ENCODE measurements at regions not wholly inside any gene's neighbourhood (a gene's known extent, or its start where the extent isn't known, plus 50 kb on each side); places are given as distances from the start of the nearest gene placed in this dataset.
"Not testable (repeated sequence)": the region's sequence is repeated elsewhere in the genome, so short reads cannot be mapped to it uniquely, and the experiment has no call there.

GRCh38 chr10:28733245-28733644 is 55.9 kb downstream of the BAMBI start:
- H3K4me3 ChIP-seq = no peak overlapping the region
- H3K27ac ChIP-seq = no peak overlapping the region

GRCh38 chr10:28733647-28734046 is 56.3 kb downstream of the BAMBI start:
- Histone ChIP-seq H3K4me3 (no peak overlapping the region), H3K27ac (no peak overlapping the region)

- no peak overlapping the region for H3K27ac ChIP-seq
- no peak overlapping the region for H3K4me3 ChIP-seq
Observed at GRCh38 chr10:28734938-28735759, 57.8 kb downstream of the BAMBI start.

- no peak overlapping the region for H3K4me3 ChIP-seq
- no peak overlapping the region for H3K27ac ChIP-seq
Observed at GRCh38 chr10:28737096-28737495, 59.8 kb downstream of the BAMBI start.

DNA sequence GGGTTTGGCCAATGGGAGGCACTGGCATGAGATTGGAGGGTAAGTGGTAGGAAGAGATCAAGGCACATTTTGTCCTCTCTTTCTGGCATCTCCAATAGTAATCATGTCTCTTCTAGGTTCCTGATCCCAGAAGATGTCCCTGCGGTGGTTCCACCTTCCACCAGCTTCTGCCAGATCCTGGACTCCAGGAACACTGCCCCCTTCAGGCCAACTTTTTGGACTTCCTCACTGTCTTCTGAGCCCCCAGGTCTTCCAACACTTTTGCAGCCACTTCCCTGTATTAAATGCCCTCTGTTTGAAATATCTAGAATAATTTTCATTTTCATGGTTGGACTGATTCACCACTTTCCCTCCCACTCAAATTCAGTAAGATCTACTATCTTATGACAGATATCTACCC is 60.9 kb downstream of the BAMBI start:
- no peak overlapping the region for H3K27ac ChIP-seq
- no peak overlapping the region for H3K4me3 ChIP-seq

- no peak overlapping the region for H3K27ac ChIP-seq
- H3K4me3 ChIP-seq = no peak overlapping the region
Observed at GRCh38 chr10:28743576-28743975, 66.3 kb downstream of the BAMBI start.

- H3K27ac ChIP-seq = no peak overlapping the region
- H3K4me3 ChIP-seq = no peak overlapping the region
Observed at GRCh38 chr10:28744069-28744768, 66.9 kb downstream of the BAMBI start.

- no peak overlapping the region for H3K4me3 ChIP-seq
- H3K27ac ChIP-seq = no peak overlapping the region
Observed at GRCh38 chr10:28754930-28755718, 77.8 kb downstream of the BAMBI start.

DNA sequence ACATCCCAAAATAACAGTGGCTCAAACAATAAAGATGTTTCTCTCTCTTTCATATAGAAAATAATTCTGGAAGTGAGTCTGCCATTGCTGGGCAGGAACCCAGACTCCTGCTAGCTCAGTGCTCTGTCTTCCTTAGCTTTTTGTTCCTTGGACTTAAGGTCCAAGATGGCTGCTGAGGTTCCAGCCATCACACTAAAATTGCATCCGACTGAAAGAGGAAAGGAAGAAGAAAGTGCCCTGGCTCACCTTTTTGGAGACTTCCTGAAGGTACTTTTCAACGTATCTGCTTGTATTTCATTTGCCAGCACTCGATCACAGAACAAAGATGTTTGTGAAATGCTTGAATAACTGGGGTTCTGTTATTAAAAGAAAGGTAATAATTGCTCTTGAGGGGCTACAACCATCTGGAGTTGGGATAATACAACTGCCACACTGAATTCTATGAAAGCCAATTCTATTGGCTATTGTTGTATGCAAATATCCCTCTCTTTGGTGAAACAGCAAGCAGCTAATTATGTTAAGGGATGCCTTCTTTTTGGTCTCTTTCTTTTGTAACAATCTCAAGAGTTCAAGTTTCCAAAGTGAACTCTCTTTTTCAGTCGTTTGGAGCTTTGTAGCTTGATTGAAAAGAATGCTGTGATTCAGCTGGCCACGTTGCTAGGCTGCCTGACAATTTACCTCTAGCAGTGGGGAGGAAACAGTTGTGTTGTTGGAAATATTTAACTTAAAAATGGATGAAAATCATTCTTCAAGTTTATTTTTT is 83.9 kb downstream of the BAMBI start:
- H3K27ac ChIP-seq = no peak overlapping the region

GRCh38 chr10:28763471-28764170 is 86.3 kb downstream of the BAMBI start:
- H3K4me3 ChIP-seq = no peak overlapping the region
- H3K27ac ChIP-seq = no peak overlapping the region

More for the DNA sequence above, 83.9 kb downstream of the BAMBI start:
- H3K4me3 ChIP-seq = no peak overlapping the region

DNA sequence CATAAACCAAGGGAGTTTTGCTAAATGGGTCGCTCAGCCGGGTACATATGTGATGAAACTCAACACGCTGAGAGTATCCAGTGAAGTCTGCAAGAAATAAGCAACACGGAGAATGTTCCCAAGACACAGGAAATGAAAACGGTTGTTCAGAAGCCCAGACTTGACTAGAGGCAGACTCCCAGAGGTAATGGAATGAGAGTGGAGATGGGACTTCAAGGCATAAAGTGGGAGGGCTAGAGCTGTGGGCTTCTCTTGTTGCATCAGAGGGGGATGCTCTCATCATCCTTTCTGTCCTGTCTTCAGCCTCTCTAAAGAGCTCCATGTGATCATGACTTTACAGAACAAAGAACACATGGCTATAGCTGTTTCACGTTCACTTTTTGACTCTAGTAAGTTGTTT is 88.3 kb downstream of the BAMBI start:
- no peak overlapping the region for H3K4me3 ChIP-seq
- H3K27ac ChIP-seq = no peak overlapping the region

DNA sequence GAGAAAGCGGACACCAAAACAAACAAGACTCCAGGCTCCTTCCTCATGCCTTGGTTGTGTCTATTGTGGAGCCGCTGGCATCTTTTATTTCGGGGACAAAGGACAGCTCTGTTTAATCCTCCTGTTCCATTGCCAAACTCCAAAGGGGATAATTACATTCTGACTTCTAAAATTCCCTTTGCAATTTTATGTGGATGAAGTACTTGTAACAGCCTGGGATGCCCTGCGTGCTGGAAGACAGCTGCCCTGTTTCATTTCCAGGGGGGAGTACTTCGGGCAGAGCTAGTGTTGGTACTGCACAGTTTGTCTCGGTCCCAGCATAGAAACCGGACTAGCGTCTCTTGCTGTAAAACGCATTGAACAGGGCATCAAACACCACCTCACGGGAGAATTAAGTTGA is 90.9 kb downstream of the BAMBI start:
- Histone ChIP-seq H3K27ac (no peak overlapping the region), H3K4me3 (no peak overlapping the region)

GRCh38 chr10:28769091-28769604 is 91.8 kb downstream of the BAMBI start:
- Histone ChIP-seq H3K4me3 (no peak overlapping the region), H3K27ac (no peak overlapping the region)

- H3K4me3 ChIP-seq, H3K27ac ChIP-seq: not testable (repeated sequence)
Observed at GRCh38 chr10:28771580-28772090, 94.3 kb downstream of the BAMBI start.

DNA sequence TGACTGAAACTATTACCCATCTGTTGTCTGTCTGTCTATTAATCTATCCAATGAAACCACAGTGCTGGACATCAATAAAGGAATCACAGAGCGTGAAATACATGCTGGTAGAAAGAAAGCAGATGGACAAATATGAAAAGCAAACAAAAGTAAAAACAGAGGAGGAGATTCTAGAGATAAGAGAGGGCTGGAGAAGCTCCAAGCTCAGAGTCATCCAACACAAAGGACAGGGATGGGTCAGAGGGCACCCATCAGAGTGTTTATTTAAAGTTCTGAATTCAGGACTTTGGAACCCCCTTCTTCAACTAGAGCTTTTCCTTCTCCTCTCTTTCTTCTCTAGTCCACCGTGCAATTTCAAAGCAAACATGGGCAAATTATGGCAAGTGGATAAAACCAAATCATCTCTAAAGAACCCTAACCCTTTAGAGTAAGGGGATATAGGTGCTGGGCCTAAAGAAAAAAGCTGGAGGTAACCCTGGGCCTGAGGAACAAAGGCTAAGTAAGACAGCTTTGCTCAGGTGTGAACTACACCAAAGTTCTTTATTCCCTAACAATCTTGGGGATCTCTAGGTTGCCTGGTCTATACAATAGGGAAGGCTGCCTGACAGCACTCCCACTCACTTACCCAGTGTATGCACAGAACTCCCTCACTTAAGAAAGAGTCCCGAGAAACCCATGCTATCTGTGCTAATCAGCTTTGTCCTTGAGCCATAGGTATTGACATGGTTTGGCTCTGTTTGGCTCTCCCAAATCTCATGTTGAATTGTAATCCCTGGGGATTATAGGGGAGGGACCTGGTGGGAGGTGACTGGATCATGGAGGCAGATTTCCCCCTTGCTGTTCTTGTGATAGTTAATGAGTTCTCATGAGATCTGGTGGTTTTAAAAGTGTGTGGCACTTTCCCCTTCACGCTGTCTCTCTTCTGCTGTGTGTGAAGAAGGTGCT is 97.0 kb downstream of the BAMBI start:
- Histone ChIP-seq H3K27ac (no peak overlapping the region), H3K4me3 (no peak overlapping the region)

DNA sequence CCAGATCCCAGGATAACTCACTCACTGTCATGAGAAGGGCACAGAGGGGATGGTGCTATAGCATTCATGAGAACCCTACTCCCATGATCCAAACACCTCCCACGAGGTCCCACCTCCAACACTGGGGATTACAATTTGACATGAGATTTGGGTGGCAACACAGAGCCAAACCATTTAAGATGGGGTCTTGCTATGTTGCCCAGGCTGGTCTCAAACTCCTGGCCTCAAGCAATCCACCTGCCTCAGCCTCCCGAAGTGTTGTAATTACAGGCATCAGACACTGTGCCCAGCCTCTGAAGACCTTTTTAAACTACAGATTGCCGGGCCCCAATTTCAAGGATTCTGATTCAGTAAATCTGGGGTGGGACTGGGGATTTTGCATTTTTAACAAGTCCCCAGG is 98.5 kb downstream of the BAMBI start:
- H3K4me3 ChIP-seq = no peak overlapping the region
- no peak overlapping the region for H3K27ac ChIP-seq

DNA sequence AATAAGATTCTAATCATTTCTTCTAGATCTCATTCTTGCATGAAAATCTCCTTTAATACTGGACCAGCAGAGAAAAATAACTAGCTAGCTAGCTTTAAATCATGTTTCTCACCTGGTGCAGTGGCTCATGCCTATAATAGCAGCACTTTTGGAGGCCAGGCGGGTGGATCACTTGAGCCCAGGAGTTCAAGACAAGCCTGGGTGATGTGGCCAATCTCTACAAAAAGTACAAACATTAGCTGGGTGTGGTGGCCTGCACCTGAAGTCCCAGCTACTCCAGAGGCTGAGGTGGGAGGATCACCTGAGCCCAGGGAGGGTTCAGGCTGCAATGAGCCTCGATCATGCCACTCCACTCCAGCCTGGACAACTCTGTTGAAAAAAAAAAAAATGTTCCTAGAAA is 99.2 kb downstream of the BAMBI start:
- no peak overlapping the region for H3K27ac ChIP-seq
- H3K4me3 ChIP-seq = no peak overlapping the region

DNA sequence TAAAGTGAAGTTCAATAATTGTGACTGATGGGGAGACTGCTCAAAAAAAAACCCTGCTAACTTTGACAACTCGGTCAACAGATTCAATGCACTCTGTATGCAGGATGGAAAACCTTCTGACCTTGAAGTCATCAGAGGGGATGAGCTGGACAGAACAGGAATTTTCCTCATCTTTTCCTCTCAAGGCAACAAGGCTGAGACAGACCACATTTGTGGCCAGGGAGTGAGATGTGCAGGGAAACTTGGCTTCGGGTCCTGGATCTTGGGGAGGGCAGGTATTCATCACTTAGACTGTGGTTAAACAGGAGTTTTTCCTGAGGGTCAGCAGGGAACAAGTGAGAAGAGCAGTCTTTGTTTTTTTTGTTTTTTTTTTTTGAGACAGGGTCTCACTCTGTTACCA is 100.6 kb downstream of the BAMBI start:
- Histone ChIP-seq H3K4me3 (no peak overlapping the region), H3K27ac (no peak overlapping the region)
